GM04504 (cell line): ENCODE measurements at regions not wholly inside any gene's neighbourhood (a gene's known extent, or its start where the extent isn't known, plus 50 kb on each side); places are given as distances from the start of the nearest gene placed in this dataset.
A peak's percentile ranks its signal among the peaks of the same experiment; 100 is the strongest.
"Not testable (repeated sequence)": the region's sequence is repeated elsewhere in the genome, so short reads cannot be mapped to it uniquely, and the experiment has no call there.

Experiments
- DNase-seq: peaks from one replicate; pipeline ENCODE4 v3.0.0-alpha.2; 2012; ENCODE audit warnings: low read depth

DNA sequence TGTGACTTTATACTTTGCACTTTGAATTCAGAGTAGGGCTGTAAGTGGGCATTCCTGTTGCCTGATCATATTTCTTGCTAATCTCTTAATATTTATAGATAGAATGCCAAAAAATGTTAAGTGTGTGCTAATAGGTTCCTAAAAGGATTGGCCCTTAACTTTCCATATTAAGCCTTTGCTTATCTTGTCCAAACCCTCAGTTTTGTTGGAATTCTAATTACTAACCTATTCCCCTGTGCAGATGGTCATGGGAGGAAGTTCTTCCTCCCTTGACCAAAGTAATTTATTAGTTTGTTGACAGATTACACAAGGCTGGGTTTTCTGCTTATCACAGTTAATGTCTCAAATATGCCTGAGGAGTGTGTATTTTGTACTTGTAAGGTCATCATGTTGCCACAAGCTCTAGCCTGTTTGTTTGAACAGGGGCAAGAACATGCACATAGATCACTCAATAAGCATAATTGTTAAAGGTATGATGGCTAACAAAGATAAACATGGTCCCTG lies 541.1 kb upstream of the SPRY2 start:
- no peak for DNase-seq

DNA sequence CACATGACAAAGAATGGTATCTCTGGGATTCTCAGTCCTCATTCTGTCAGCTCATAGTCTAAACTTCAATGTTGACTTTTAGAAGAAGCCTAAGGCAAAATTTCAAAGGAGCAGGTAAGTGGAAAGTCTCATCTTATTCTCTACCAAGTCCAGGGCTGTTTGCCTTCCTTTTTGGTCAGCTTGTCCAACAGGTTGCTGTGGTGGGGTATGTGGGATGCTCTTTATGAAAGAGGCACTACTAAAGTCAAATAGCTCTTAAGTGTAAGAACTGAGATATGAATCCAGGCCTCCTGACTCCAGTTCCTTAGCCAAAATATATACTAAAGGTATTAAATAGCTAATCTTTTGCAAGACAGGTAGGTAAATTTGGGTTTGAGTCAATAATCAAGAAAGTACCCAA lies 540.6 kb upstream of the SPRY2 start:
- DNase-seq, result no peak

DNA sequence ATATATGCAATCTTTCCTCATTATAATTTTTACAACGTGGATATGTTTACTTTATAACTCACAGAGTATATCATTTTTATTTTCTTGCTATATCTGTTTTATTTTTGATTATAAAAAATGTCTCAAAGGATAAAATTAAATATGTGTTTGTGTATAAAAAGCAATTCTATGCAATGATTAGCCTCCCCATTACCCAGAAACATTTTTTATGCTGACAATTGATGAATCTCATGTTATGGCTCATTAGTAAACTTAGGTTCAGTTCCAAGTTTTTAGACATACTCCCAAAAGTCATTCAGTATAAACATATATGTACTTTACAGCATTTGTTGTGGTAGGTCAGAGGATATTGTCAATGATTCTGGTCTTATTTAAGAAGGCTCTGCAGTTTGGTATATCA lies 540.1 kb upstream of the SPRY2 start:
- no peak for DNase-seq

DNA sequence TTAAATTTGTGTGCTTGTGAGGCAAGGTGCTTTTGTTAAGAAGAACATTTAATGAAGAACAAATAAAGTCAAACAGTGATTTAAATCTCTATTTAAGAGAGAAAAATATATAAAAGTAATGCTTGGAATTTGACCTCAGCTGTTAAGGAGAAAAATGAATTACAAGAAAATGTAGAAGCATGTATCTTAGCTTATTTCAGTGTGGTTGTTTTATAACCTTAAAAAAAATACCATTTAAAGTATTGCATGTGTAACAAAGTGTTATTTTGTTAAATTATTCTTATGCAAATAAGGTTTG lies 537.0 kb upstream of the SPRY2 start:
- no peak for DNase-seq

DNA sequence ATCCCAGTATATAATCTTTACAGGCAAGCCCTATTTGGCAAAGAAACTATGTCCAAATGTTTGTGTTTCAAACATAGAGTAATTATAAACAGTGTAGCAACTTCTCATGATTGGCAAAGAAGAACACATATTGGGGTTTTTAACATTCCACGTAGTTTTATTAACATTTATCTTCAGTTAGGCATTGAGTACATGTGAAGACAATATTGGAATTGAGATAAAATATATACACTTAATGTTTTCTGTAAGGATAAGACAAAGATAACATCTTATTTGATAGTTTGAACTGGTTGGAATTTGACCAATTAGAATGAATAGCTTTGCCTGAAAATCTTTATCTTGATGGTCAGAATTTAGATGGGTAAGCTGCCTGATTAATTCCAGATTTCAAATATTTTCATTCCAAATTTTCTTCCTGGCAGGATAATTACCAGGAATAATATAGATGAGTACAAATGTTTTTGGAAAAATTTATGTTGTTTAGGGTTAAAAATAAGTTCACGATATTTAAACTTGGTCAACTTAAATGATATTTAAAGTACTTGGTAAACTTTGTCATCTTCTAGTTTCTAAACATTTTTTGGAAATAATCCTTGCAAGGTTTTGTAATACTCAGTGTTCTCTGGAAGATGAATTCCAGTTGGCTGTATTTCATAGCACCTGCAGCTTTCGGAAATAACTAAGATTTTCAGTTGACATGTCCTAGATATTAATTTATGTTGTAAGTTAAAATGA lies 536.5 kb upstream of the SPRY2 start:
- no peak for DNase-seq

DNA sequence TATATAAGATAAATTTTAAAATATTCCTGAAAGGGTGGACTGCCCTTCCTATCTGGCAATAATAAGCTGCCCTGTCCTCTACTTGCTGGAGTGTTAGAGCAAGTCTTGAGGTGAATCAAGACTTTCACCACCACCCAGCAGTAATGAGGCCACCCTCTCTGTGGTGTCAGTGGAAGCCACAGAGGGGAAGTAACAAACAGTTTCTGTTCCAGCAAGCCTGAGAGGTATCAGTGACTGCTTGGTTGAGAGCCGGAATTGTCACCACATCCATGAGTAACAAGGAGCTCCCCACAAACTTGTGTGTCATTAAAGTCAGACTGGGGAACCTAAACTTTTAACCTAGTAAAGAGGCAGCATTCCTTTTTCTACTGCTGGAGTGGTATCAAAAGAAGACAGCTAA lies 532.7 kb upstream of the SPRY2 start:
- no peak for DNase-seq

DNA sequence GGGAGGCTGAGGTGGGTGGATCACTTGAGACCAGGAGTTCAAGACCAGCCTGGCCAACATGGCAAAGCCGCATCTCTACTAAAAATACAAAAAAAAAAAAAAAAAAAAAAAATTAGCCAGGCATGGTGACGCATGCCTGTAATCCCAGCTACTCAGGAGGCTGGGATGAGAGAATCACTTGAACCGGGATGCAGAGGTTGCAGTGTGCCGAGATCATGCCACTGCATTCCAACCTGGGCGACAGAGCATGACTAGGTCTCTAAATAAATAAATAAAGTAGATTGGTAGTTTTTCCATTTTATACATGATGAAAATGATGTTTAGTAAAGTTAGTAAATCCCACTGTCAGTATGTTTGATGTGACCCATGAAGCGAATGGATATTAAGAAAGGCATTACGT lies 531.0 kb upstream of the SPRY2 start:
- DNase-seq, result not testable (repeated sequence)

DNA sequence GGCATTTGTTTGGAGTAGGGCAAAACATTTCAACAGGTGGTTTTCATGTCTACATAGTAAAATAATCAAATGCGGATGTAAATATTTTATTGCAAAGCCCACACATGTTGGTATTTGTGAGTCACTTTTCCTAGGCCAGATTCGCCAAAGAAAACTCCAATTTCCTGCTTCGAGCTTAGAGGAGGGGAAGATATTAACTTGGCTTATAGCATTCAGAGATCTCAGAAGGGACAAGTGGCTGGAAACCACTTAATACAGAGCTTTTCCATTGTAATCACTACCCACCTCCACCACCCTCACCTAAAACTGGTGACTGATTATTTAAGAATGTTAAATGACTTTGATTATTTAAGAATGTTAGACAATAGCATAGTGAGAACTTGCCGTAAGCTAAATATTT lies 530.6 kb upstream of the SPRY2 start:
- no peak for DNase-seq

DNA sequence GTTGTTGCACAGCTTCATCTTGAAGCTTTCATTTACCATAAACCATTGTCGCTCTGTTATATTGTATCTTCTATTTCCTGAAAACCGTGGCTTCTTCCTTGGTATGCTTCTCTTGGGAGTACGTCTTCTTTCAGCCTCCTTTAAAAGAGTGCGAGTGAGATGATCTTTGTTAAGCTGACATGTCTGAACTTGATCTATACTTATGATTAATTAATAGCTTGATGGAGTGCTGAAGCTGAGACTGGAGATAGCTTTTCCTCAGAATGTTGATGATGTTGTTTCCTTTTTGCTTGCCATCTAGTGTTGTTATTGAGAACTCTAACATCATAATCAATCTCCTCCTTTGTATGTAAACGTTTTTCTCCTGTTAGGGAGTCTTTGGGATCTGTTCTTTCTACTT lies 529.3 kb upstream of the SPRY2 start:
- DNase-seq, result no peak

DNA sequence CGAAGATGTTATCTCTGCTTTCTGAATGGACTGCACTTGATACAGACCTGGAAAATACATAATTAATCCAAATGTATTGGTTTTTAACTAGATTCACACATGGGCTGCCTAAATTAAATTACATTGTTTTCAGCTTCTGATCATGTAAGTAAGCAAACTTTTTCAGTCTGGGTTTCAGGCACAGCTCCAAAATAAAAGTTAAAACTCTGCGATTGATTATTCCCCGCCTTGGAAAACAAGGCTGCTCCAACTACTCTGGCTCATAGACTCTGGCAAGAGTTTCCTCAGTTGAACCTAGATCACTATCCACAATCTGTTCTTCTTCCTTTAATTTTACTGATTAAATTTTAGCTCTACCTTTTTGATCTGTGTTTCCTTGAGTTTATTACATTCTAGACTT lies 526.0 kb upstream of the SPRY2 start:
- no peak for DNase-seq

DNA sequence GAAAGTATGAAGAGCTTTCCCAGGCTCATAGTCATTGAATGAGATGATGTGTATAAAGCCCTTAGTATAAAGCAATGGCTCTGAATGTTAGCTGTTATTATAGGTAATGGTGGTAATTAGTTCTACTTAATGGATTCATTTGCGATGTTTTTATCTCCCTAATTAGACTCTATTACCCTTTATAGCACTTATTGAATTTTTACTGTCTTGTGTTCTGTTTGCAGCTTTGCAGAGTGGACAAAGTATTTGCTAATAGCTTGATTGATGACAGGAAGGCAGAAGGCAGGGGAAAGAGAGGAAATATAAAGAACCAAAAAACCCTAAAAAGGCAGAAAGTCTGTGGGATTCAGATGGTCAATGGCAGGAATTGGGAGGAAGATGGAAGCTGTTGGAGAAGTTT lies 524.4 kb upstream of the SPRY2 start:
- DNase-seq, result no peak

DNA sequence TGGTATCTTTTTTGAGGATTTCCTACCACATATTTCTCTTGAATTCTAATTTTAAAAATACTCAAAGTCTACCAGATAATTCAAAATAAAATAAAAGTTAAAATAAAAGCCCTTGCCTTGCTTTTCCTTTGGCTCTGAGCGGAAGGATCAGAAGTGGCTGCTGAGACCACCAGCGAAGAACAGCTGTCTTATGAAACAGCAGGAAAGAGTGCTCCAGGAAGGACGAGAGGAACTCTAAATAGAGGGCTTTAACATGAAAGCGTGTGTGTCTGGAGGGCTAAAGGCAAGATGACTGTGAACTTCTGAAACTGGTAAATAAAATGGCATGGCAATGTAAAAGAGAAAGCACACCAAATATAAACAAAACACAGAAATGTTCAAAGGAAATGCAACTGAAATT lies 521.5 kb upstream of the SPRY2 start:
- DNase-seq, result no peak

DNA sequence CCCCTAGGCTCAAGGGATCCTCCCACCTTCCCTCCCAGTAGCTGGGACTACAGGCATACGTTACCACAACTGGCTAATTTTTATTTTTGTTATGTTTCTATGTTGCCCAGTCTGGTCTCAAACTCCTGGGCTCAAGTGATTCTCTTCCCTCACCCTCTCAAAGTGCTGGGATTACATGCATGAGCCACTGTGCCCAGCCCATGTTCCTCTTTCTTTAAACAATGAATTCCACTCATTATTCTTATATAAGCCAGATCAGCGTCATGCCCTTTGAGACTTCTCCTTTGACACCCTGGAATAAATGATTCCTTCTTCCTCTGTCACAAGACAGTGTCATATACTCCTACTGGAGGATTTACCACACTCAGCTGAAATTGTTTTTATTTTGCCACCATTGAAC lies 519.9 kb upstream of the SPRY2 start:
- no peak for DNase-seq

DNA sequence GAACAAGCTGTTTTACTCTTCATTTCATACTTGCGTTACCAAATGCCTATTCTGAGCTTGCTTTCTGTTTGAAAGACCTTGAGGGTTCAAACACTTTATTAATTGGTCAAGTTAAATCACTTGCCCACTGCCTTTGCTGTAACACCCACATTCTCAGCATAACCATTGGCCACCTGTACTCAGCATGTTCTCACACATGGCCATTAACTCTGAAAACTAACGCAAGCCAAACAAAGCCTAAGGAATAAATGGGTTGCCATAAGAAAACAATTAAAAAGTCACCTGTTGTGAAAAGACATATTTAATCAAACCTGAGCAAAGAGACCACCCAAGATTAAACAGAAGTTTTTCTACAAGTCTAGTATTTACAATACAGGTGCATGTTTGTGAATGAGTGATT lies 517.2 kb upstream of the SPRY2 start:
- no peak for DNase-seq

DNA sequence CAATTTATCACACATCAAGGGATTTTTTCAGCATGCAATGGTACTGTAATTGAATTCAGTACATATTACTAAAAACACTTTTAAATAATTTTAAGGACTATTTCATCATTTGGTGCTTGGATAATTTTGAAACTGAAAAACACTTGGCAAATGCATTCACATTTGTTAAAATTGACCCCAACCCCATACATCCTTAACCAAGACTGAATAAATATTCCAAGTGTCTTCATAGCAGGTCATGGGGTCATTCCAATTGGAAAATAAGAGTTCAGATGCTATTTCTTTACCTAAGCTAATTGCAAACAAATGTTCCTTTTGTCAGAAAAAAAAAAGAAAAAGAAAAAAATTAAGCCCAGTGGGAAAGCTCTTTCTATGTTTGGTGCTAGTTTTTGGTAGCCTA lies 516.4 kb upstream of the SPRY2 start:
- DNase-seq, result no peak

DNA sequence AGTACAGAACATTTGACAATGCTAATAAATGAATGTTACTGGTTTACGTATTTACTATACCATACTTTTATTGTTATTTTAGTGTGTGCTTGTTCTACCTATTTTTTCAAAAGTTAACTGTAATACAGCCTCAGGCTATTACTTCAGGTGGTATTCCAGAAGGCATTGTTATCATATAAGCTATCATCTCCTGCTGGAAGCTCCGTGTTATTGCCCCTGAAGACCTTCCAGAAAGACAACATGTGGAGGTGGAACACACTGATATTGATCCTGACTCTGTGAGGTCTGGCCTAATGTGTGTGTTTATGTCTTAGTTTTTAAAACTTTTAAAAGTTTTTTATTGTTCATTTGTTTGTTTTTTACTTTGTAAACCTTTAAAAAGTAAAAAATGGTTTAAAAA lies 509.8 kb upstream of the SPRY2 start:
- DNase-seq, result no peak

DNA sequence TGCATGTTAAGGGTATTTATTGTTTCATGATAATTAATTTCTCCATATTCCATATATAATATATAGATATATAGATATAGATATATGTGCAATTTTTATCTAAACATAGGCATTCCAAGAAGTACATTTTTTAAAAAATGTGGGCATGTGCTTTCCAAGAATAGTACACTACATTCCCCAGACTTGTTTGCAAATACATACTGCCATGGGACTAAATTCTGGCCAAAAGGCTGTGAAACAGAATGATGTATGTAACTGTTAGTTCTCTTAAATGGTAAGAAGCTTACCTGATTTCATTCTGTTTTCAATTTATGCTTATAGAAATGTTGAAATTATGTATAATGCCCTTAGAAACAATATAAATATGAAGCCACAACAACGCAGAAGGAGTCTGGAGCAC lies 503.2 kb upstream of the SPRY2 start:
- DNase-seq, result no peak

DNA sequence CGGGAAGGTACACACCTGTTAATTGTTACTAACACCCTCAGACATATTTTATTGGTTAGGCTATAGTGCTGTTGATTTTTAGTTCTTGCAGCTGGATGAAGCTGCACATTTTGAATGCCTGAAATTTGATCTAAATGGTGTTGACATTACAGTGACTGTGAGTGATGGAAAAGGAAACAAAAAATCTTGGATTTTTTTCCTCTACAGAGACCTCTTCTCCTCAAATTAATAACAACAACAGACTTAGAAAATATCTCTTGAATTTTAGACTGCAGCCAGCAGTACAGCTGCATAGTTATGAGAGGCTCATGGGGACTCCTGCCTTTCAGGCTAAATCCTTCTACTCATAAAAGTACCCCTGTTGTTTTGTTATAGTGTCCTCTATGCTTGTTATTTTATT lies 500.5 kb upstream of the SPRY2 start:
- no peak for DNase-seq

DNA sequence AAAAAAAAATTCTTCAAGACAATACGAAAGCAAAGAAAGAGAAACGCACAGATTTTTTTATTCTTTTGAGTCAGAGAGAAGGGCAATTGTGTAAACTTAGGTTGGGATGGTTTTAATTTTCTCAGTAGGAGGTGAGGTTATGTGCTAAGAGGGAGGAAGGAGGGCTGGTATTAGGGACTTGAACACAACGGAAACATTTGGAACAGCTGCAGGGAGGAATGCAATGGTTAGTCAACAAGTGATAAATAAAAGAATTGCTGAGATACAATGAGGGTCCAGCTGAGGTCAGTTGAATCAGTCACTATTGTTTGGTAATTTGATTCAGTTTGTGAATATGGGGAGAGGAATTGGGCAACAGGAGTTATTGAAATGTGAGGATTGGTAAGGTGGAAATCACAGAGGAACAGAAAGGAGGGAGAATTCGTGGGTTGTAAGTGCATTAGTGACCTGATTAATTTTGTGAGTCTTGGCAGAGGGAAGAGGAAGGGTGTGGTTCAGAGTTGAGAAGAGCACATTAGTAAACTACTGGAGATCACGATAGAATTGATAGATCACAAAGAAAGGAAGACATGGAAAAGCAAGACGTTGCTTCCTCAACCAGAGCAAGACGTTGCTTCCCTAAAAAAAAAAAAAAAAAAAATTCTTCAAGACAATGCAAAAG lies 499.5 kb upstream of the SPRY2 start:
- DNase-seq, result peak; percentile 0

DNA sequence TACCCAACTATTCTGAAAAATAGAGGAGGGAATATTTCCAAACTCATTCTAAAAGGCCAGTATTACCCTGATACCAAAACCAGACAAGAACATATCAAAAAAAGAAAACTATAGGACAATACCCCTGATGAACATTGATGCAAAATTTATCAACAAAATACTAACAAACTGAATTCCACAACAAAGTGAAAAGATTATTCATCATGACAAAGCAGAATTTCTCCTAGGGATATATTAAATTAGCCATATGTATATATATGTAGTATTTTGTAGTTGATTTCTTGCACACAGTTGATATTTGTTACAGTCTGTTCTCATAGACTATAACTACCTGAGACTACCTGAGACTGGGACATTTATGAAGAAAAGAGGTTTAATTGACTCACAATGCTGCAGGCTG lies 495.0 kb upstream of the SPRY2 start:
- DNase-seq, result no peak

DNA sequence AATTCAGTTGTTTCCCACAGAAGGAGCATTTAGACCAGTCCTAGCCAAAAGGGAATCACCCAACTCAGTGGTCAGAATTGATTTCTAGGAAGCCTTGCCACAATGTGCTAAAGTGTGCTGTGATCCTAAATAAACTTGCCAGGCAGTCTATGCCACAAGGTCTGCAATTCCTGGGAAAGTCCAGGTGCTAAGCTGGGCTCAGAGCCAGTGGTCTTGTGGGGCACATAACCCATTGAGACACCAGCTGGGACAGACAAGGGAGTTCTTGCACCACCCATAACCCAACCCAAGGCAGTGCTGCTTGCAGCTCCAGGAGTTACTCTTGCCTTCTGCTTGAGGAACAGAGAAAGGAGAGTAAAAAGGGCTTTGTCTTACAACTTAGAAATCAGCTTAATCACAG lies 489.5 kb upstream of the SPRY2 start:
- DNase-seq, result no peak

DNA sequence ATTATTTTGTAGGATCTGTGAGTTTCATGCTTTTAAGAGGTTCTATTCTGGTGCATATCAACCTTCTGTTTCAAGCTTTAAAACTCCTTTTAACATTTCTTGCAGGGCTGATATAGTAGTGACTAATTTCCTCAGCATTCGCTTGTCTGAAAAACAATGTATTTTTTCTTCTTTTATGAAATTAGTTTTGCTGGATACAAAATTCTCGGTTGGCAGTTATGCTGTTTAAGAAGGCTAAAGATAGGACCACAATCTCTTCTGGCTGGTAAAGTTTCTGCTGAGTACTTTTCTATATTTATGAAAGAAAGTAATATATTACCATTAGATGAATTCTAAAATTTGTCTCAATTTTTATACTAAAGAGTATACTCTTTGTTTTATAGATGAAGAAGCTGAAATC lies 487.8 kb upstream of the SPRY2 start:
- DNase-seq, result no peak

DNA sequence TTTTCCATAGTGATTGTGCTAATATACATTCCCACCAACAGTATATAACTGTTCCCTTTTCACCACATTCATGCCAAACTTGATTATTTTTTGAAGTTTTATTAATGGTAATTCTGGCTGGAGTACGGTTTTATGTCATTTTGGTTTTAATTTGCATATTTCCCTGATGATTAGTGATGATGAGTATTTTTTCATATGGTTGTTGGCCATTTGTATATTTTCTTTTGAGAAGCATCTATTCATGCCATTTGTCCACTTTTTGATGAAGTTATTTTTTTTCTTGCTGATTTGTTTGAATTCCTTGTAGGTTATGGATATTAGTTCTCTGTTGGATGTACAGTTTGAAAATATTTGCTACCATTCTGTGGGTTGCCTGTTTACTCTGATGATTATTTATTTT lies 484.4 kb upstream of the SPRY2 start:
- DNase-seq, result no peak

DNA sequence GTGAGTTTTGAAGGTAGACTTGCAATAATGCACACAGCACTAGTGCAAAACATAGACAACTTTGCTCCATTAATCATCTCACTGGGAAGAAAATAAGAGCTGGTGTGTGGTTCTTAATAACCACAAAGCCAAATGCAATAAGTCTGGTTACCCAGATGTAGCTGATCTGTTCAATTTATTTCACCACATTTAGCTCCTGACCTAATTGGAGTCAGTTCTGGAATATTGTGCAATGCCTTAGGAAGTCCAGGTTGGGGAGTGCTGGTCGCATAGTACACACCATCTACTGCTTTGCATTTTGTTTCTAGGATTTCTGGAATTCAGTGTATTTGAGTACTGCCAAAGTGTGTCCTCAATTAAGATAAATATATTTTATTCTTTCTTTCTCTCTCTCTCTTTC lies 483.3 kb upstream of the SPRY2 start:
- no peak for DNase-seq
